SU-DHL-6 (cell line): ENCODE measurements at regions not wholly inside any gene's neighbourhood (a gene's known extent, or its start where the extent isn't known, plus 50 kb on each side); places are given as distances from the start of the nearest gene placed in this dataset.
"Not testable (repeated sequence)": the region's sequence is repeated elsewhere in the genome, so short reads cannot be mapped to it uniquely, and the experiment has no call there.

ENCODE experiments used
- H2AFZ ChIP-seq: fragments of 200-600 bp; sonication (generic); 2 replicates; pipeline ENCODE4 v1.6.1; 2014; ENCODE audit warnings: low read depth, mild to moderate bottlenecking, moderate library complexity, mixed read lengths, antibody characterized with exemption, low read length; ENCODE audit not compliant: severe bottlenecking
- H3F3A ChIP-seq: fragments of 200-600 bp; shearing (Covaris generic); 2 replicates; pipeline ENCODE4 v1.6.0; 2016; ENCODE audit warnings: antibody characterized with exemption, mild to moderate bottlenecking; ENCODE audit not compliant: insufficient read depth
- H3K27ac ChIP-seq: fragments of 200-600 bp; sonication (generic); 2 replicates; pipeline ENCODE4 v1.5.1; 2016; ENCODE audit warnings: low read depth, mild to moderate bottlenecking, low read length, moderate library complexity, mixed read lengths
- H3K27me3 ChIP-seq: fragments of 200-600 bp; sonication (generic), shearing (Covaris generic); 2 replicates; pipeline ENCODE4 v1.6.0; 2014; ENCODE audit warnings: mild to moderate bottlenecking, low read length
- H3K36me3 ChIP-seq: fragments of 200-600 bp; sonication (generic); 2 replicates; pipeline ENCODE4 v1.6.1; 2014; ENCODE audit warnings: mild to moderate bottlenecking, low read length, mixed read lengths
- H3K4me2 ChIP-seq: fragments of 300-600, 200-600 bp; shearing (Covaris generic), sonication (generic); 2 replicates; pipeline ENCODE4 v1.6.0; 2014; ENCODE audit warnings: low read length, low read depth, mild to moderate bottlenecking; ENCODE audit not compliant: poor library complexity, severe bottlenecking
- H3K4me3 ChIP-seq: fragments of 200-600 bp; sonication (generic); 2 replicates; pipeline ENCODE4 v1.5.1; 2014; ENCODE audit warnings: antibody characterized with exemption, low read length, mild to moderate bottlenecking, mixed read lengths; ENCODE audit not compliant: insufficient read depth, poor library complexity, severe bottlenecking
- H3K79me2 ChIP-seq: fragments of 200-600 bp; sonication (generic); 2 replicates; pipeline ENCODE4 v1.6.1; 2014; ENCODE audit warnings: mild to moderate bottlenecking, low read length, moderate library complexity; ENCODE audit not compliant: insufficient read depth
- H3K9ac ChIP-seq: fragments of 200-600 bp; sonication (generic); 2 replicates; pipeline ENCODE4 v1.7.0; 2014; ENCODE audit warnings: mild to moderate bottlenecking, low read length
- H3K9me2 ChIP-seq: fragments of 200-600 bp; sonication (generic); replicated peaks from 2 replicates; pipeline ENCODE4 v1.6.1; 2014; ENCODE audit warnings: low read length; ENCODE audit not compliant: insufficient read depth
- H3K9me3 ChIP-seq: fragments of 200-600 bp; sonication (generic); 2 replicates; pipeline ENCODE4 v1.6.1; 2014; ENCODE audit warnings: low read length, mixed read lengths; ENCODE audit not compliant: insufficient read depth
- H4K20me1 ChIP-seq: fragments of 200-600 bp; sonication (generic); 2 replicates; pipeline ENCODE4 v1.6.1; 2014; ENCODE audit warnings: low read depth, mild to moderate bottlenecking, antibody characterized with exemption, low read length, moderate library complexity, mixed read lengths
- EZH2phosphoT487 ChIP-seq: fragments of 200-600 bp; sonication (generic), shearing (Covaris generic); conservative IDR thresholded peaks from 2 replicates; pipeline ENCODE4 v1.6.1; 2018; ENCODE audit warnings: mild to moderate bottlenecking, antibody characterized with exemption, low read length, moderate library complexity, mixed read lengths
- TF ChIP-seq, protein P1 (sequence below): fragments of 200-600 bp; sonication (generic); IDR thresholded peaks from one replicate; pipeline ENCODE4 v1.5.1; 2017; ENCODE audit warnings: antibody characterized with exemption, mild to moderate bottlenecking, low read length, moderate library complexity; ENCODE audit not compliant: insufficient read depth, poor library complexity, severe bottlenecking

DNA sequence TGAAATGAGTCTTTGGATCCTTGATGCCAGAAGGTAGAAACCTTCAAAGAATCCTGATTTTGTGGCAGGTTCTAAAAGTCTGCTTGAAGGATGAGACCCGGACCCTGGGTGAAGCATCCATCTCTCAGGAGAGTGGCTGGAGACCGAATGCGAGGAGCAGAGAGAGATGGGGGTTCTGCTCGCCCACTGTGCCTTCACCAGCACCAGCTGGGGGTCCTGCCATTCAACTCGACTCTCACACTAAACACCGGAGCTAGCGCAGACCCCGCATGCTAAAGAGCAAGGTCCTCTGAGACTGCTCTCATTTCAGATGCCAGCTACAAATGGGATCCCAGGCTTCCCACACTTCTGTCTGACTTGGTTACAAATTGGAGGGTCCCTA lies 218.4 kb downstream of the GLRX3 start:
- Histone ChIP-seq H3K27me3 (no peaks in the 10 kb centered on the region), H3K9me3 (no peaks in the 10 kb centered on the region), H3K36me3 (no peaks in the 10 kb centered on the region)

DNA sequence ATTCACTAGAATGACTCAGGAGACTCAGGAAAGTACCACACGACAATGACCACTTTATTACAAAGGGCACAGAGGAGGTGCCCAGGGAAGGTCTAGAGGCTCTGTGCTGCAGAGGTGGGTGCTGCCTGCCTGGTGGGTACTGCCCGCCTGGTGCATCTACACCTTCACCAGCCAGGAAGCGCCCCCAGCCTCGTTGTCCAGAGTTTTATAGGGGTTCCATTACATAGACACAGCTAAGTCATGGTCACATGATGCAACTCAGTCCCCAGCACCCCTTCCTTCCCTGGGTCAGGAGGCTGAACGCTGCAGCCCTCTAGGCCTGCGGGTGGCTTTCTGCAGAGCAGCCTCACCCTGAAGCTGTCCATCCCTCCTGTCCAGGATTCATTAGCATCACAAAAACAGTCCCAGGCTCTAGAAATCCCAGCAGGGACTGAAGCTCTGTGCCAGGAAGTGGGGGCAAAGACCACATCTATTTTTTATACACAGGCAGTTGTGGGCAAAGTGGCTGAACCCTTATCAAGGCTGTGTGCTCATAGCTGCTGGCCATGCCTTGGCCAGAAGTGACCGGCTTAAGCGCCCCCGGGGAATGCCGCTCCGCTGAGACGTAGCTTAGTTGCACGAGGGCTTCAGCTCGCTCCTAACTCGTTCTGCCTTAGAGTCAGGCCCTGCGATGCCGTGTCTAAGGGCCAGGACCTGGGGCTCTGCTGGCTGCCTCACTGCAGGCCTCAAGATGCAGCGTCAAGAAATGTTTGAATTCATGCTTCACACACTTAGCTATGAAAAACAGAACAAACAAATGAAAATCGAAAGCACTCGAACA lies 219.0 kb downstream of the GLRX3 start:
- H4K20me1 ChIP-seq = no peaks in the 10 kb centered on the region
- no peak overlapping the region for H2AFZ ChIP-seq
- no peak for TF ChIP-seq EZH2phosphoT487
- TF ChIP-seq, protein P1, sequence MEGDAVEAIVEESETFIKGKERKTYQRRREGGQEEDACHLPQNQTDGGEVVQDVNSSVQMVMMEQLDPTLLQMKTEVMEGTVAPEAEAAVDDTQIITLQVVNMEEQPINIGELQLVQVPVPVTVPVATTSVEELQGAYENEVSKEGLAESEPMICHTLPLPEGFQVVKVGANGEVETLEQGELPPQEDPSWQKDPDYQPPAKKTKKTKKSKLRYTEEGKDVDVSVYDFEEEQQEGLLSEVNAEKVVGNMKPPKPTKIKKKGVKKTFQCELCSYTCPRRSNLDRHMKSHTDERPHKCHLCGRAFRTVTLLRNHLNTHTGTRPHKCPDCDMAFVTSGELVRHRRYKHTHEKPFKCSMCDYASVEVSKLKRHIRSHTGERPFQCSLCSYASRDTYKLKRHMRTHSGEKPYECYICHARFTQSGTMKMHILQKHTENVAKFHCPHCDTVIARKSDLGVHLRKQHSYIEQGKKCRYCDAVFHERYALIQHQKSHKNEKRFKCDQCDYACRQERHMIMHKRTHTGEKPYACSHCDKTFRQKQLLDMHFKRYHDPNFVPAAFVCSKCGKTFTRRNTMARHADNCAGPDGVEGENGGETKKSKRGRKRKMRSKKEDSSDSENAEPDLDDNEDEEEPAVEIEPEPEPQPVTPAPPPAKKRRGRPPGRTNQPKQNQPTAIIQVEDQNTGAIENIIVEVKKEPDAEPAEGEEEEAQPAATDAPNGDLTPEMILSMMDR = no peak
- H3K27me3 ChIP-seq = no peaks in the 10 kb centered on the region
- H3K9me3 ChIP-seq = no peaks in the 10 kb centered on the region
- no peaks in the 10 kb centered on the region for H3K36me3 ChIP-seq
- no peaks in the 10 kb centered on the region for H3F3A ChIP-seq
- H3K4me2 ChIP-seq = no peak overlapping the region
- no peak overlapping the region for H3K27ac ChIP-seq
- no peak overlapping the region for H3K9ac ChIP-seq
- H3K4me3 ChIP-seq = no peak overlapping the region
- no peaks in the 10 kb centered on the region for H3K9me2 ChIP-seq
- H3K79me2 ChIP-seq = no peaks in the 10 kb centered on the region

More for the DNA sequence above, 218.4 kb downstream of the GLRX3 start:
- H3K4me3 ChIP-seq = no peak overlapping the region
- no peaks in the 10 kb centered on the region for H3K9me2 ChIP-seq
- H3F3A ChIP-seq = no peaks in the 10 kb centered on the region
- no peak for TF ChIP-seq EZH2phosphoT487
- TF ChIP-seq, protein P1 = no peak
- H4K20me1 ChIP-seq = no peaks in the 10 kb centered on the region
- no peaks in the 10 kb centered on the region for H3K79me2 ChIP-seq
- H3K9ac ChIP-seq = no peak overlapping the region
- H2AFZ ChIP-seq = no peak overlapping the region
- H3K27ac ChIP-seq = no peak overlapping the region
- H3K4me2 ChIP-seq = no peak overlapping the region

DNA sequence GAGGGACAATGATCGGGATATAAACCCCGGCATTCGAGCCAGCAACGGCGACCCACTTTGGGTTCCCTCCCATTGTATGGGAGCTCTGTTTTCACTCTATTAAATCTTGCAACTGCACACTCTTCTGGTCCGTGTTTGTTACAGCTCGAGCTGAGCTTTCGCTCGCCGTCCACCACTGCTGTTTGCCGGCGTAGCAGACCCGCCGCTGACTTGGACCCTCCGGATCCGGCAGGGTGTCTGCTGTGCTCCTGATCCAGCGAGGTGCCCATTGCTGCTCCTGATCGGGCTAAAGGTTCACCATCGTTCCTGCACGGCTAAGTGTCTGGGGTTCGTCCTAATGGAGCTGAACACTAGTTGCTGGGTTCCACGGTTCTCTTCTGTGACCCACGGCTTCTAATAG lies 220.2 kb downstream of the GLRX3 start:
- not testable (repeated sequence) for H3K9me3 ChIP-seq, H3K9ac ChIP-seq, H3K9me2 ChIP-seq, H2AFZ ChIP-seq, H3F3A ChIP-seq, H3K27me3 ChIP-seq, H3K36me3 ChIP-seq, H3K4me3 ChIP-seq, H3K4me2 ChIP-seq, H4K20me1 ChIP-seq, H3K27ac ChIP-seq, H3K79me2 ChIP-seq

DNA sequence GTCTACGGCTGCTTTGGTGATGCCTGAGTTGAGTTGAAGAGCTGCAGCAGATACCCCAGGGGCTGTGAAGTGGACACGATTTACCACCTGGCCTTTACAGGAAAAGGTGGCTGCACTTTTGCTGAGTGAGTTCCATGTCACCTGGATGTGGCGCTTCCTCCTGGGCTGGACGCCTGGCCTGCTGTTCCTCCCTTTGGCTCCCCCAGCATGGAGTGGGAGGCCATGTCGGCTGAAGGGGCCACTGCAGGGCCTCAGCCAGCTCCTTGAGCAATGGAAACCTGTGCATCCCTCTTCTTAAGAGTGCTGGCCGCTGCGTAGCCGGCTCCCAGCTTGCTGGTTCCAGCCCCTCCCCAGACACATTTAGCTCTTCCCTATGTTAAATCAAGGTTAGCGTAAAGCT lies 221.0 kb downstream of the GLRX3 start:
- Histone ChIP-seq H2AFZ (no peak overlapping the region), H3K36me3 (no peaks in the 10 kb centered on the region), H3K79me2 (no peaks in the 10 kb centered on the region), H3K9me2 (no peaks in the 10 kb centered on the region), H3K9ac (no peak overlapping the region), H3K27me3 (no peaks in the 10 kb centered on the region), H3K9me3 (no peaks in the 10 kb centered on the region), H3K4me3 (no peak overlapping the region), H3K27ac (no peak overlapping the region), H3F3A (no peaks in the 10 kb centered on the region), H4K20me1 (no peaks in the 10 kb centered on the region), H3K4me2 (no peak overlapping the region)
- TF ChIP-seq EZH2phosphoT487 = no peak
- TF ChIP-seq, protein P1 = no peak
